ENCODE measurements at regions not wholly inside any gene's neighbourhood (a gene's known extent, or its start where the extent isn't known, plus 50 kb on each side); places are given as distances from the start of the nearest gene placed in this dataset.
"Not testable (repeated sequence)": the region's sequence is repeated elsewhere in the genome, so short reads cannot be mapped to it uniquely, and the experiment has no call there.

DNA sequence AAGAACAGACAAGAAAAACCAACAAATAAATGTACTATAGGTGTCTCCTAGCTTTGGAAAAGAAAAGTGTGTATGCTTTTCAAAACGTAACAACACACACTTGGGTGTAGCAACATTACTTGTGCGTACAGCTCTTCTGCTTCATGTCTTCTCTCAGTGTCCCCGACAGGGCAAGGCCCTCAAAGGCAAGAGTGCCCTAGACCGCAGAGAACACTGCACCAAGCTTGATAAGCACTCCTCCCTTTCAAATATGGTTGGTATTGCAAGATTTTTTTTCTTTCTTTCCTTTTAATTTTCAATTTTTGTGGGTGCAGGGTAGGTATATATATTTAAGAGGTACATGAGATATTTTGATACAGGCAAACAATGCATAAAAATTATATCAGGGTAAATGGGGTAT is 106.8 kb downstream of the EIF4E start:
- no peak for DNase-seq (ENCODE audit: low read depth, low spot score)
- intact Hi-C loops (cut with micrococcal nuclease) = loop anchor here (10.0 kb wide), 1 partner anchor 667 kb away; no protein-coding TSS in a partner anchor
- Histone ChIP-seq H3K79me2 (ENCODE audit: insufficient read depth, low read length) (no peaks in the 10 kb centered on the region), H3K36me3 (ENCODE audit: control insufficient read depth in 1 of 2, insufficient read depth in 2 of 2, low read length in 2 of 2) (no peaks in the 10 kb centered on the region), H3K4me1 (ENCODE audit: control insufficient read depth in 1 of 2, insufficient read depth in 2 of 2, low read length in 2 of 2) (no peaks in the 10 kb centered on the region), H3K4me2 (ENCODE audit: low read length) (no peak overlapping the region), H3K9ac (ENCODE audit: low read length) (no peak overlapping the region), H3K4me3 (replicated peaks in 1 of 2; ENCODE audit: low read depth in 1 of 2, low read length in 2 of 2) (no peak overlapping the region), H3K9me2 (ENCODE audit: insufficient read depth) (no peaks in the 10 kb centered on the region), H3K27me3 (ENCODE audit: insufficient read depth, low read length) (no peaks in the 10 kb centered on the region), H2AFZ (ENCODE audit: low read depth, low read length, poor library complexity, severe bottlenecking) (no peak overlapping the region), H4K20me1 (ENCODE audit: insufficient read depth) (no peaks in the 10 kb centered on the region), H3K9me3 (ENCODE audit: control insufficient read depth in 1 of 2, insufficient read depth in 1 of 2, low read depth in 1 of 2, low read length in 2 of 2) (0 out of 4 replicates have a peak, but pooled peaks cover 0 to 6% of the 10 kb centered on the region in 2 experiments), H3K27ac (ENCODE audit: low read depth, low read length) (no peak overlapping the region)
- ChIA-PET CTCF (no interaction called here), POLR2A (no interaction called here), RAD21 (ENCODE audit: low non-redundant PET in 1 of 2, low total read pairs in 2 of 2, uncharacterized antibody in 2 of 2, unreplicated experiment in 2 of 2) (no interaction called here)
- no TSS peak for BruUV-seq (replicated peaks)
- no peak for ATAC-seq
- no peak for TF ChIP-seq SRF (IDR thresholded peaks at IDR 0.05; ENCODE audit: low read depth)
- TF ChIP-seq FOSL1 (IDR thresholded peaks at IDR 0.05; ENCODE audit: low read depth) = no peak
- TF ChIP-seq EGR1 (IDR thresholded peaks at IDR 0.05; ENCODE audit: low read depth) = no peak
- no peak for TF ChIP-seq CBX3 (IDR thresholded peaks at IDR 0.05; ENCODE audit: low read depth)
- no peak for TF ChIP-seq ELF1 (IDR thresholded peaks at IDR 0.05; ENCODE audit: borderline replicate concordance, low read depth)
- TF ChIP-seq, protein P1, sequence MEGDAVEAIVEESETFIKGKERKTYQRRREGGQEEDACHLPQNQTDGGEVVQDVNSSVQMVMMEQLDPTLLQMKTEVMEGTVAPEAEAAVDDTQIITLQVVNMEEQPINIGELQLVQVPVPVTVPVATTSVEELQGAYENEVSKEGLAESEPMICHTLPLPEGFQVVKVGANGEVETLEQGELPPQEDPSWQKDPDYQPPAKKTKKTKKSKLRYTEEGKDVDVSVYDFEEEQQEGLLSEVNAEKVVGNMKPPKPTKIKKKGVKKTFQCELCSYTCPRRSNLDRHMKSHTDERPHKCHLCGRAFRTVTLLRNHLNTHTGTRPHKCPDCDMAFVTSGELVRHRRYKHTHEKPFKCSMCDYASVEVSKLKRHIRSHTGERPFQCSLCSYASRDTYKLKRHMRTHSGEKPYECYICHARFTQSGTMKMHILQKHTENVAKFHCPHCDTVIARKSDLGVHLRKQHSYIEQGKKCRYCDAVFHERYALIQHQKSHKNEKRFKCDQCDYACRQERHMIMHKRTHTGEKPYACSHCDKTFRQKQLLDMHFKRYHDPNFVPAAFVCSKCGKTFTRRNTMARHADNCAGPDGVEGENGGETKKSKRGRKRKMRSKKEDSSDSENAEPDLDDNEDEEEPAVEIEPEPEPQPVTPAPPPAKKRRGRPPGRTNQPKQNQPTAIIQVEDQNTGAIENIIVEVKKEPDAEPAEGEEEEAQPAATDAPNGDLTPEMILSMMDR (IDR thresholded peaks at IDR 0.05 in 2 of 3, conservative IDR thresholded peaks at IDR 0.05 in 1 of 3; ENCODE audit: borderline replicate concordance in 1 of 3, insufficient read depth in 1 of 3, low read depth in 2 of 3, low read length in 2 of 3) = no peak

DNA sequence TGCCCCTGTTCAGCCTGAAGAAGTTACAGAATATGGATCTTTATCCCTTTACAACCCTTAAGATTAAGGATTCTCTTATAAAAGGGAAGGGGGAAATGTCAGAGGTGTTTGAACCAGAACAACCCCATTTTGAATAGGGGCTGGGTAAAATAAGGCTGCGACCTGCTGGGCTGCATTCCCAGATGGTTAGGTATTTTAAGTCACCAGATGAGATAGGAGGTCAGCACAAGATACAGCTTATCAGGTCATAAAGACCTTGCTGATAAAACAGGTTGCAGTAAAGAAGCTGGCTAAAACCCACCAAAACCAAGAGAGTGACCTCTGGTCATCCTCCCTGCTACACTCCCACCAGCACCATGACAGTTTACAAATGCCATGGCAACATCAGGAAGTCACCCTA is 110.8 kb downstream of the EIF4E start:
- ATAC-seq; CTCF ChIA-PET; H3K9me2 ChIP-seq (ENCODE audit: insufficient read depth); DNase-seq (ENCODE audit: low read depth, low spot score); H3K4me1 ChIP-seq (ENCODE audit: control insufficient read depth in 1 of 2, insufficient read depth in 2 of 2, low read length in 2 of 2); H3K79me2 ChIP-seq (ENCODE audit: insufficient read depth, low read length); H2AFZ ChIP-seq (ENCODE audit: low read depth, low read length, poor library complexity, severe bottlenecking); H4K20me1 ChIP-seq (ENCODE audit: insufficient read depth); POLR2A ChIA-PET; H3K36me3 ChIP-seq (ENCODE audit: control insufficient read depth in 1 of 2, insufficient read depth in 2 of 2, low read length in 2 of 2); BruUV-seq (replicated peaks); H3K27me3 ChIP-seq (ENCODE audit: insufficient read depth, low read length); H3K9ac ChIP-seq (ENCODE audit: low read length); H3K27ac ChIP-seq (ENCODE audit: low read depth, low read length); RAD21 ChIA-PET (ENCODE audit: low non-redundant PET in 1 of 2, low total read pairs in 2 of 2, uncharacterized antibody in 2 of 2, unreplicated experiment in 2 of 2); intact Hi-C loops (cut with micrococcal nuclease); H3K4me2 ChIP-seq (ENCODE audit: low read length); H3K9me3 ChIP-seq (ENCODE audit: control insufficient read depth in 1 of 2, insufficient read depth in 1 of 2, low read depth in 1 of 2, low read length in 2 of 2); H3K4me3 ChIP-seq (replicated peaks in 1 of 2; ENCODE audit: low read depth in 1 of 2, low read length in 2 of 2): not testable (repeated sequence)

All from HCT116 (cell line).